Lung (tissue), 11 donors: ENCODE measurements at regions not wholly inside any gene's neighbourhood (a gene's known extent, or its start where the extent isn't known, plus 50 kb on each side); places are given as distances from the start of the nearest gene placed in this dataset.

Experiments
- ATAC-seq: fragments of 200-7000 bp; cut with Tn5 transposase; one replicate; pipeline ENCODE4 v1.9.1; 2020; ENCODE audit warnings: moderate number of reproducible peaks; ENCODE audit not compliant: insufficient read depth, low FRiP score
- DNase-seq, 3 donors: peaks; one replicate each; pipeline ENCODE4 v3.0.0-alpha.2; 2013 to 2017
- H3K27ac ChIP-seq, 2 donors: one replicate each; pipeline ENCODE4 v1.5.1; 2013; ENCODE audit warnings: mild to moderate bottlenecking in 2 of 2, moderate library complexity in 2 of 2, control low read depth in 1 of 2, inconsistent platforms in 1 of 2, low read depth in 1 of 2, low read length in 1 of 2
- H3K27me3 ChIP-seq, 3 donors: one replicate each; pipeline ENCODE4 v1.5.1; 2013; ENCODE audit warnings: low read length in 2 of 3; ENCODE audit not compliant: control insufficient read depth in 3 of 3, insufficient read depth in 3 of 3
- H3K36me3 ChIP-seq, 4 donors: one replicate each; pipeline ENCODE4 v1.5.1; 2013; ENCODE audit warnings: low read length in 4 of 4, mild to moderate bottlenecking in 1 of 4, moderate library complexity in 1 of 4; ENCODE audit not compliant: control insufficient read depth in 4 of 4, insufficient read depth in 4 of 4
- H3K4me1 ChIP-seq, 5 donors: one replicate each; pipeline ENCODE4 v1.5.1; 2013; ENCODE audit warnings: low read length in 5 of 5, mild to moderate bottlenecking in 2 of 5, moderate library complexity in 1 of 5; ENCODE audit not compliant: control insufficient read depth in 5 of 5, insufficient read depth in 5 of 5
- H3K4me3 ChIP-seq: one replicate; pipeline ENCODE4 v1.5.1; 2013; ENCODE audit warnings: mild to moderate bottlenecking, control low read depth, moderate library complexity
- H3K9ac ChIP-seq, 2 donors: one replicate each; pipeline ENCODE4 v1.5.1; 2013; ENCODE audit warnings: low read length in 2 of 2, control low read depth in 1 of 2; ENCODE audit not compliant: insufficient read depth in 1 of 2
- H3K9me3 ChIP-seq, 4 donors: one replicate each; pipeline ENCODE4 v1.5.1; 2013; ENCODE audit warnings: low read length in 3 of 4, mild to moderate bottlenecking in 1 of 4, moderate library complexity in 1 of 4; ENCODE audit not compliant: control insufficient read depth in 4 of 4, insufficient read depth in 3 of 4
- WGBS, 2 donors: extraction: QIAGEN DNeasy Blood & Tissue Kit; methylation state at CpG; one replicate each; pipeline ENCODE4 v1.1.7; 2013; 5-methylcytosine and 5-hydroxymethylcytosine counted together
- TF ChIP-seq, protein P1 (sequence below): IDR thresholded peaks from 2 replicates; pipeline ENCODE4 v1.5.1; 2012; ENCODE audit warnings: mild to moderate bottlenecking; ENCODE audit errors: control extremely low read depth, extremely low read depth
- donor health status: control.
- donor health status: control.
- donor health status: Bipolar disorder and iron deficiency.
- donor health status: healthy.
- donor health status: DM: yes; HTN: yes; CAD: no.

DNA sequence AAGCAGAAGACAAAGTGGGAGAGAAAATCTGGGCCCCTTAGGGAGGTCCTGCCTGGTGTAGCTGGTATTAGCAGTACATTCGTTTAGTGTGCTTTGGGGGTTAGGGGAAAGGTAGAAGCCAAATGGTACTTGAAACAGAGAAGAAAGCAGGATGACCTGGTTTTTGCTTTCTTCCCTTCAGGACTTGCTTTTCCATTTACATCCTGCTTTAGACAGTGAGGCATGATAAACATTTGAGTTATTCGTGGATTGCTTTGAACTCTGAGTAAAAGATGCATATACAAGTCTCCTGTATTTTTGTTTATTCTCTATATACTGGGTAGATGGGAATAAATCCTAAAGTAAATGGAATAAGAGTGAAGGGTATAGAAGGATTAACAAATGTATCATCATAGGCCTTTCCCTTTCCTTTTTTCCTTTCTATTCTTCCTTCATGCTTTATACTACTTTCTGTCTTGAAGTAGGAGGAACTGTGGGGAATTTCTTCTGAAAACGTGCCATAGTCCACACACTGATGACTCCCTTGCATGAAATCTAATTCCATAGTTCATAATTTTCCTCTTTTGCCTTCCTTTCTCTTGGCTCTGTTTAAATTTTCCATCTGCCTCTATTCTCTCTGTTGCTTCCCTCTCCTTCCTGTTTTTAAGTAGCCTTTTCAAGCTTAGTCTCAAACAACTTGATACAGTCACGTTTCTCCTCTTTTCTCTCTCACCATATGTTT is 139.5 kb upstream of the RBMS3 start:
- Histone ChIP-seq H3K27ac (no peak overlapping the region), H3K36me3 (no peaks in the 10 kb centered on the region), H3K9me3 (no peaks in the 10 kb centered on the region), H3K4me1 (peaks cover 0 to 46% (median 4%) of the 10 kb centered on the region in 5 donors), H3K4me3 (no peak overlapping the region), H3K27me3 (no peaks in the 10 kb centered on the region), H3K9ac (no peak overlapping the region)
- ATAC-seq: no peak
- DNase-seq: peak in 2 of 3 donors; percentile 34 to 35
- WGBS, 2 donors: 41 to 73% methylated on average over 4 of the region's 4 CpGs
- TF ChIP-seq, protein P1, sequence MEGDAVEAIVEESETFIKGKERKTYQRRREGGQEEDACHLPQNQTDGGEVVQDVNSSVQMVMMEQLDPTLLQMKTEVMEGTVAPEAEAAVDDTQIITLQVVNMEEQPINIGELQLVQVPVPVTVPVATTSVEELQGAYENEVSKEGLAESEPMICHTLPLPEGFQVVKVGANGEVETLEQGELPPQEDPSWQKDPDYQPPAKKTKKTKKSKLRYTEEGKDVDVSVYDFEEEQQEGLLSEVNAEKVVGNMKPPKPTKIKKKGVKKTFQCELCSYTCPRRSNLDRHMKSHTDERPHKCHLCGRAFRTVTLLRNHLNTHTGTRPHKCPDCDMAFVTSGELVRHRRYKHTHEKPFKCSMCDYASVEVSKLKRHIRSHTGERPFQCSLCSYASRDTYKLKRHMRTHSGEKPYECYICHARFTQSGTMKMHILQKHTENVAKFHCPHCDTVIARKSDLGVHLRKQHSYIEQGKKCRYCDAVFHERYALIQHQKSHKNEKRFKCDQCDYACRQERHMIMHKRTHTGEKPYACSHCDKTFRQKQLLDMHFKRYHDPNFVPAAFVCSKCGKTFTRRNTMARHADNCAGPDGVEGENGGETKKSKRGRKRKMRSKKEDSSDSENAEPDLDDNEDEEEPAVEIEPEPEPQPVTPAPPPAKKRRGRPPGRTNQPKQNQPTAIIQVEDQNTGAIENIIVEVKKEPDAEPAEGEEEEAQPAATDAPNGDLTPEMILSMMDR: no peak

DNA sequence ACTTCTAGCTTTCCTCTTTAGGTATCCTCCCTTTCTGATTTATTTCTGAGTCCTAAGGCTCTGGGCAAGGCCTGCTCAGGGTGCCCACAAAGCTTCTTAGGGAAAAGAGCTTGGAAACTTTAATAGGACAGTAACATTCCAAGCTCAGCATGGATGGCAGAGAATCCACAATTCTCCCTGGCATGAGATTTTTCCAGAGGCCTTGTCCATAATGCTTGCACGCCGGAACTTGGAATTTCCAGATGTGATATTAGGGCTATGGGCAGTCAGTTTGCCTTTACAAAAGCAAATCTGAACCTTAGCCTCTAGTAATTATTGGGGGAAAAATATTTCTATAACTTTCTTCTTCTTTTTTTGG is 139.0 kb upstream of the RBMS3 start:
- Histone ChIP-seq H3K9ac (no peak overlapping the region), H3K4me3 (no peak overlapping the region), H3K4me1 (peaks cover 0 to 46% (median 4%) of the 10 kb centered on the region in 5 donors), H3K36me3 (no peaks in the 10 kb centered on the region), H3K9me3 (no peaks in the 10 kb centered on the region), H3K27me3 (no peaks in the 10 kb centered on the region), H3K27ac (no peak overlapping the region)
- 81 to 87% methylated on average over 2 of the region's 2 CpGs for WGBS, 2 donors
- TF ChIP-seq, protein P1: no peak
- DNase-seq (peak in 1 of 3 donors; percentile 28), ATAC-seq (no peak)

DNA sequence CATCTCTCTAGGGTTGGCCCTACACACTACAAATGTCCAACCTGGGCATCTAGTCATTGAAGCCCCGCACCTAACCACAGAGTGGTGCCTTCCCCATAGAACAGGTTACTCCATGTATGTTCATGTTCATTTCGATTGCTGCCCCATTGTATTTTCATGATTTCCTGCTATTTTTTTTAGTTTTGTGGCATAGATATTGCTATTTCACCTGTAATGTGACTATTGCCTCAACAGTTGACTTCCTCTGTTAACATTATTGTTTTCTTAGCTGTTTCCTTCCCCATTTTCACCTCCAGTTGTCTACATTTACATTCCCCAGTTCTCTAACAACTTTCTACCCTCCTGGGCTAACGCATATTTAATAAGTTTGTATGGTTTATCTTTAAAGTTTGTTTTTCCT is 137.7 kb upstream of the RBMS3 start:
- peaks cover 0 to 46% (median 4%) of the 10 kb centered on the region in 5 donors for H3K4me1 ChIP-seq
- no peak overlapping the region for H3K9ac ChIP-seq
- DNase-seq (no peak), ATAC-seq (no peak)
- TF ChIP-seq, protein P1: no peak
- no peaks in the 10 kb centered on the region for H3K9me3 ChIP-seq
- no peak overlapping the region for H3K4me3 ChIP-seq
- H3K36me3 ChIP-seq: no peaks in the 10 kb centered on the region
- 53 to 79% methylated on average over 3 of the region's 3 CpGs for WGBS, 2 donors
- H3K27me3 ChIP-seq: no peaks in the 10 kb centered on the region
- no peak overlapping the region for H3K27ac ChIP-seq

DNA sequence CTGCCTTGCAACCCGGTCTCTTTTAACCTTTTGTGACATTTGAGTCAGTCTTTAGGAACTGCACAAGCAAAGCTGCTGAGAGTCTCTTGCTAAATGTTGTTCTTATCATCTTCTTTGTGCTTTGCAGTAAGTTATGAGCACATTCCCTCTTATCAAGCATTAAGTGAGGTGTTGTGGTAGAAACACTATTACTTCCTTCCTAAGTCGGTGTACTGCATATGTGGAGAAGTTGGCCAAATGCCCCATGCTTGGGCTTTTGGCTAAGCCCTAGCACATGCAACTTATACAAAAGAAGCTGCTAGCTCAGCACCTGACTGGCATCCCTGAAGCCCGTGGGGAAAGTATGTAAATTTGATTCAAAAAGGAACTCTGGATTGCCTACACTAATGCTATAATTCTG is 136.5 kb upstream of the RBMS3 start:
- Histone ChIP-seq H3K27me3 (no peaks in the 10 kb centered on the region), H3K27ac (no peak overlapping the region), H3K4me3 (no peak overlapping the region), H3K4me1 (peaks cover 0 to 46% (median 4%) of the 10 kb centered on the region in 5 donors), H3K36me3 (no peaks in the 10 kb centered on the region), H3K9me3 (no peaks in the 10 kb centered on the region), H3K9ac (no peak overlapping the region)
- no peak for ATAC-seq
- peak in 1 of 3 donors; percentile 55 for DNase-seq
- 11 to 24% methylated on average over 3 of the region's 3 CpGs for WGBS, 2 donors
- TF ChIP-seq, protein P1: no peak
